Left lung (tissue), 4 donors: ENCODE measurements at regions not wholly inside any gene's neighbourhood (a gene's known extent, or its start where the extent isn't known, plus 50 kb on each side); places are given as distances from the start of the nearest gene placed in this dataset.
A peak's percentile ranks its signal among the peaks of the same experiment; 100 is the strongest.

Experiments used
- ATAC-seq: fragments of 200-7000 bp; cut with Tn5 transposase; one replicate; pipeline ENCODE4 v1.9.1; 2020; ENCODE audit warnings: moderate library complexity
- DNase-seq, 4 donors: peaks; one replicate each; pipeline ENCODE4 v3.0.0-alpha.2; 2013 to 2020
- H3K27ac ChIP-seq, 2 donors: fragments of 200-600 bp; sonication (generic) in 1 of 2; one replicate each; pipeline versions ENCODE4 v1.5.0 to v1.8.0; 2020 to 2021
- H3K27me3 ChIP-seq, 2 donors: fragments of 200-600 bp; sonication (generic) in 1 of 2; one replicate each; pipeline versions ENCODE4 v1.5.0 to v1.8.0; 2020 to 2021
- H3K36me3 ChIP-seq, 2 donors: fragments of 200-600 bp; sonication (generic) in 1 of 2; one replicate each; pipeline versions ENCODE4 v1.5.0 to v1.8.0; 2020 to 2021
- H3K4me1 ChIP-seq, 2 donors: fragments of 200-600 bp; one replicate each; pipeline ENCODE4 v1.8.0; 2021
- H3K4me3 ChIP-seq, 2 donors: fragments of 200-600 bp; sonication (generic) in 1 of 2; one replicate each; pipeline versions ENCODE4 v1.5.0 to v1.8.0; 2020 to 2021; ENCODE audit warnings: mild to moderate bottlenecking in 1 of 2
- H3K9me3 ChIP-seq, 2 donors: fragments of 200-600 bp; sonication (generic) in 1 of 2; one replicate each; pipeline versions ENCODE4 v1.5.0 to v1.8.0; 2020 to 2021
- CTCF ChIP-seq, 2 donors: fragments of 200-600 bp; sonication (generic) in 1 of 2; IDR thresholded peaks; one replicate each; pipeline versions ENCODE4 v1.5.0 to v1.8.0; 2021; ENCODE audit warnings: antibody characterized with exemption in 2 of 2
- intact Hi-C, 2 donors: fragments of 100-400 bp; cut with DNase I; formaldehyde crosslinking; loops; one replicate each; pipeline versions ENCODE4 v1.11.2 to v1.14.2; 2022
- donor health status: DM: no; HTN: yes; CAD: no.
- donor health status: DM: no; HTN: no; CAD: no.

DNA sequence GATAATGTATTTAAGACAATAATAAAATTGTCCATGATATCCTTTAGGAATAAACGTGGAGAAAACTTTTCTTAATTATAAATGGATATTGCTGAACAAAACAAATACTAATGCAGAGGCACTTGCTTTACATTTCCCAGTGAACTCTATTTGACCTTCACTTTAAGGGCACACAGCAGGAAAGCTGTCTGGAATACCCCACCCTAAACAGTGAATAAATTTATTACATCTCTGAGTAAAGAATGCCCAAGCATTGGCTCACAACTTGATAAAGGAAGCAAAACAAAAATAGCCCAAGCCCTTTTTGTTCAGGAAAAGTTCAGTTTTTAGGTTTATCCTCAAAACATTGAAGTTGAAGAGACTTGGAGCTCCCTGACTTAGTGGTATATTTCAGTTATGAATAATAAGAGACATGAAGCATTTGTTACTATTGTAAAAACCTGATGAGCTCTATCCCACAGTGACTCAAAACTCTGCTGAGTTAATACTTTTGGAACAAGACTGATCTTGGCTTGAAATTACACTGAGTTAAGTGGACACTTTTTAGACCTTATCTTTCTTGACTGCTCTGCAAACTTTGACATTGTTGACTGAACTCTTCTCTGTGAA lies 353.9 kb downstream of the BCKDHB start:
- no peak for DNase-seq
- Histone ChIP-seq H3K27ac (peak overlapping the region in 1 of 2 donors; percentile 7), H3K4me3 (no peak overlapping the region), H3K27me3 (no peaks in the 10 kb centered on the region), H3K36me3 (no peaks in the 10 kb centered on the region), H3K9me3 (no peaks in the 10 kb centered on the region), H3K4me1 (peaks cover 0 to 14% of the 10 kb centered on the region in 2 donors)
- intact Hi-C loops: no loop called here
- no peak for ATAC-seq
- no peak for TF ChIP-seq CTCF (IDR thresholded peaks at IDR 0.05)

- Histone ChIP-seq H3K9me3 (no peaks in the 10 kb centered on the region), H3K27ac (no peak overlapping the region), H3K4me3 (no peak overlapping the region), H3K36me3 (no peaks in the 10 kb centered on the region), H3K27me3 (no peaks in the 10 kb centered on the region), H3K4me1 (peaks cover 0 to 14% of the 10 kb centered on the region in 2 donors)
- TF ChIP-seq CTCF (IDR thresholded peaks at IDR 0.05): no peak
- DNase-seq (peak; percentile 20 to 86 (median 68)), ATAC-seq (peak; percentile 95)
- intact Hi-C loops: no loop called here
Measured at GRCh38 chr6:80457439-80457933, 351.0 kb downstream of the BCKDHB start.

DNA sequence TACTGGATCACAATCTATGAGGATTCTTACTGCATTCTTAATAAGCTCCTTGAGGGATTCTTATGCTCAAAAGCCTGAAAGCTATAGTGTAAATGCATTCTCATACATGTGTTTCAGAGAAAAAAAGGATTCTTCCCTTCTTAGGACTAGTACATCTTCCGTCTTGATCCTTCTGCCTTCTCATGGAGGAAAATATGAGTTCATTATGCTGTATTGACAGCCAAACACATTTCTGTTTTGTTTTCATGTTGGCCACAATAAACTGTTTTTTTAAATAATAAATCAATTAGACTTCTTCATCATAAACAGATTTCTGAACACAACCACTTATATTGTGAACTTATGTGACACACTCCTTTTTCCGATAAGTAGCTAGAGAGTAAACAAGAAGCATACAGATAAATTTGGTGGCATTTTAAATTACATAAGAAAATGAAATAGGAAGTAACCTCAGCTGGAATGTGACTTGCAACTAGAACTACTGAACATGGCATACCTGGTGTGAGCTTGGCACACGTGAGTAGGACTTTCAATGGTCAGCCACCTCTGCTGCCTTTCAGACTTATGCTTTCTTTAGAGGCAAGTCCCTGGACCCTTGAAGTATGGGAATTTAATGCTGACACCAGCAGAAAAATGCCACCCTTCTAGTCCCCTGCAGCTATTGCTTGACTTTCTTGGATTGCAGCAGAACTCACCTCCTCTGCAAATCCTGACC lies 350.4 kb downstream of the BCKDHB start:
- no peak for TF ChIP-seq CTCF (IDR thresholded peaks at IDR 0.05)
- no peaks in the 10 kb centered on the region for H3K27me3 ChIP-seq
- intact Hi-C loops: no loop called here
- H3K36me3 ChIP-seq: no peaks in the 10 kb centered on the region
- H3K4me3 ChIP-seq: no peak overlapping the region
- H3K9me3 ChIP-seq: no peaks in the 10 kb centered on the region
- ATAC-seq (no peak), DNase-seq (no peak)
- peaks cover 0 to 14% of the 10 kb centered on the region in 2 donors for H3K4me1 ChIP-seq
- H3K27ac ChIP-seq: no peak overlapping the region

GRCh38 chr6:80454661-80455365 lies 348.3 kb downstream of the BCKDHB start:
- ATAC-seq (no peak), DNase-seq (no peak)
- Histone ChIP-seq H3K4me3 (no peak overlapping the region), H3K36me3 (no peaks in the 10 kb centered on the region), H3K27me3 (no peaks in the 10 kb centered on the region), H3K9me3 (no peaks in the 10 kb centered on the region), H3K4me1 (peaks cover 0 to 14% of the 10 kb centered on the region in 2 donors), H3K27ac (peak overlapping the region in 1 of 2 donors; percentile 2)
- TF ChIP-seq CTCF (IDR thresholded peaks at IDR 0.05): no peak
- intact Hi-C loops: no loop called here

DNA sequence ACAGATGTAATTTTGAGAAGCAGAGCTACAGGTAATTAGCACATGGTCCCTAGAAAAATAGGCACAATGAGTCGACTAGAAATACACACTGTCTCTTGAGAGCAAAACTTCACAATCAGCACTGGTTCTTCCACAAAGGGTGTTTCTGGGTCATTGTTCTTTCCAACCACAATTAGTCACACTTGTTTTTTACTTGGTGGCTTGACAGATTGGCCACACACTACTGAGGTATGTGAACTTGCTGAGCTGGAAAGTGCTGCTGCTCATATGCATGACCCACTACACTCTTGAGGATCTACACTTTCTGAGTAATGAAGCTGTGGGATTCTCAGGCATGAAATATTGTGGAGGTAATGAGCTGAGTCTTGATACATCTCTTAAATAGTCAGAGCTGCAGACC lies 347.7 kb downstream of the BCKDHB start:
- Histone ChIP-seq H3K4me3 (no peak overlapping the region), H3K27me3 (no peaks in the 10 kb centered on the region), H3K36me3 (no peaks in the 10 kb centered on the region), H3K27ac (no peak overlapping the region), H3K9me3 (no peaks in the 10 kb centered on the region), H3K4me1 (peaks cover 0 to 14% of the 10 kb centered on the region in 2 donors)
- ATAC-seq: peak; percentile 45
- intact Hi-C loops: no loop called here
- no peak for DNase-seq
- TF ChIP-seq CTCF (IDR thresholded peaks at IDR 0.05): no peak
